HepG2 (cell line): ENCODE measurements at regions not wholly inside any gene's neighbourhood (a gene's known extent, or its start where the extent isn't known, plus 50 kb on each side); places are given as distances from the start of the nearest gene placed in this dataset.

Source experiments
- EP300 ChIP-seq, 3 experiments: sonication (generic) in 1 of 3; formaldehyde crosslinking in 1 of 3; IDR thresholded peaks; 2 replicates each; pipeline versions ENCODE4 v1.5.1 to v1.6.1; 2011 to 2020; ENCODE audit warnings: low read depth in 2 of 3, low read length in 2 of 3, borderline replicate concordance in 1 of 3, improper control_type of control experiment in 1 of 3, mild to moderate bottlenecking in 1 of 3, missing genetic modification reagents in 1 of 3, moderate library complexity in 1 of 3
- EZH2 ChIP-seq: conservative IDR thresholded peaks from 2 replicates; pipeline ENCODE4 v1.6.1; 2012; ENCODE audit warnings: mild to moderate bottlenecking, low read depth, low read length, moderate library complexity
- RFX5 ChIP-seq: IDR thresholded peaks from 2 replicates; pipeline ENCODE4 v1.6.1; 2011; ENCODE audit warnings: low read depth, low read length, improper control_type of control experiment
- SIN3A ChIP-seq: IDR thresholded peaks from 2 replicates; pipeline ENCODE4 v1.6.1; 2011; ENCODE audit warnings: low read depth, mild to moderate bottlenecking, control low read depth, low read length, borderline replicate concordance
- TCF7 ChIP-seq: sonication (generic); IDR thresholded peaks from 2 replicates; pipeline ENCODE4 v1.6.1; 2016; ENCODE audit warnings: antibody characterized with exemption, low read depth
- ZNF512 ChIP-seq: sonication (generic); formaldehyde crosslinking; IDR thresholded peaks from 2 replicates; pipeline ENCODE4 v1.4.0; 2020; ENCODE audit warnings: mild to moderate bottlenecking, missing genetic modification reagents
- ZNF777 ChIP-seq: sonication (generic); formaldehyde crosslinking; IDR thresholded peaks from 2 replicates; pipeline ENCODE4 v1.4.0; 2020; ENCODE audit warnings: missing genetic modification reagents
- ZSCAN12 ChIP-seq: sonication (generic); formaldehyde crosslinking; IDR thresholded peaks from 2 replicates; pipeline ENCODE4 v1.9.0; 2021; ENCODE audit warnings: mild to moderate bottlenecking, missing genetic modification reagents
- TF ChIP-seq, protein P1 (sequence below): sonication (generic); formaldehyde crosslinking; IDR thresholded peaks from 2 replicates; pipeline ENCODE4 v1.4.0; 2020; ENCODE audit warnings: missing genetic modification reagents
- TF ChIP-seq, protein P2 (sequence below): sonication (generic); formaldehyde crosslinking; IDR thresholded peaks from 2 replicates; pipeline ENCODE4 v1.8.1; 2023; ENCODE audit warnings: mild to moderate bottlenecking, missing genetic modification reagents

- TF ChIP-seq ZSCAN12 (CRISPR knock-in tag) (no peak), EP300 (IDR thresholded peaks at IDR 0.05; ENCODE audit: low read depth in 2 of 2, low read length in 2 of 2) (no peak), EP300 (CRISPR knock-in tag; IDR thresholded peaks at IDR 0.05; ENCODE audit: borderline replicate concordance) (no peak), TCF7 (no peak), EZH2 (no peak), ZNF777 (CRISPR knock-in tag) (no peak), ZNF512 (CRISPR knock-in tag) (no peak), SIN3A (no peak), RFX5 (no peak)
- TF ChIP-seq, protein P1, sequence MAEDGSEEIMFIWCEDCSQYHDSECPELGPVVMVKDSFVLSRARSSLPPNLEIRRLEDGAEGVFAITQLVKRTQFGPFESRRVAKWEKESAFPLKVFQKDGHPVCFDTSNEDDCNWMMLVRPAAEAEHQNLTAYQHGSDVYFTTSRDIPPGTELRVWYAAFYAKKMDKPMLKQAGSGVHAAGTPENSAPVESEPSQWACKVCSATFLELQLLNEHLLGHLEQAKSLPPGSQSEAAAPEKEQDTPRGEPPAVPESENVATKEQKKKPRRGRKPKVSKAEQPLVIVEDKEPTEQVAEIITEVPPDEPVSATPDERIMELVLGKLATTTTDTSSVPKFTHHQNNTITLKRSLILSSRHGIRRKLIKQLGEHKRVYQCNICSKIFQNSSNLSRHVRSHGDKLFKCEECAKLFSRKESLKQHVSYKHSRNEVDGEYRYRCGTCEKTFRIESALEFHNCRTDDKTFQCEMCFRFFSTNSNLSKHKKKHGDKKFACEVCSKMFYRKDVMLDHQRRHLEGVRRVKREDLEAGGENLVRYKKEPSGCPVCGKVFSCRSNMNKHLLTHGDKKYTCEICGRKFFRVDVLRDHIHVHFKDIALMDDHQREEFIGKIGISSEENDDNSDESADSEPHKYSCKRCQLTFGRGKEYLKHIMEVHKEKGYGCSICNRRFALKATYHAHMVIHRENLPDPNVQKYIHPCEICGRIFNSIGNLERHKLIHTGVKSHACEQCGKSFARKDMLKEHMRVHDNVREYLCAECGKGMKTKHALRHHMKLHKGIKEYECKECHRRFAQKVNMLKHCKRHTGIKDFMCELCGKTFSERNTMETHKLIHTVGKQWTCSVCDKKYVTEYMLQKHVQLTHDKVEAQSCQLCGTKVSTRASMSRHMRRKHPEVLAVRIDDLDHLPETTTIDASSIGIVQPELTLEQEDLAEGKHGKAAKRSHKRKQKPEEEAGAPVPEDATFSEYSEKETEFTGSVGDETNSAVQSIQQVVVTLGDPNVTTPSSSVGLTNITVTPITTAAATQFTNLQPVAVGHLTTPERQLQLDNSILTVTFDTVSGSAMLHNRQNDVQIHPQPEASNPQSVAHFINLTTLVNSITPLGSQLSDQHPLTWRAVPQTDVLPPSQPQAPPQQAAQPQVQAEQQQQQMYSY (CRISPR knock-in tag): no peak
- TF ChIP-seq, protein P2, sequence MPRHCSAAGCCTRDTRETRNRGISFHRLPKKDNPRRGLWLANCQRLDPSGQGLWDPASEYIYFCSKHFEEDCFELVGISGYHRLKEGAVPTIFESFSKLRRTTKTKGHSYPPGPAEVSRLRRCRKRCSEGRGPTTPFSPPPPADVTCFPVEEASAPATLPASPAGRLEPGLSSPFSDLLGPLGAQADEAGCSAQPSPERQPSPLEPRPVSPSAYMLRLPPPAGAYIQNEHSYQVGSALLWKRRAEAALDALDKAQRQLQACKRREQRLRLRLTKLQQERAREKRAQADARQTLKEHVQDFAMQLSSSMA (CRISPR knock-in tag): no peak
Measured at GRCh38 chr5:109947667-109948066, 257.9 kb downstream of the MAN2A1 start.
